Activated naive CD8-positive, alpha-beta T cell treated with anti-CD3 and anti-CD28 coated beads, Interleukin-2, amount 50 U/mL, for 24 hours (primary cell): ENCODE measurements at regions not wholly inside any gene's neighbourhood (a gene's known extent, or its start where the extent isn't known, plus 50 kb on each side); places are given as distances from the start of the nearest gene placed in this dataset.
"Not testable (repeated sequence)": the region's sequence is repeated elsewhere in the genome, so short reads cannot be mapped to it uniquely, and the experiment has no call there.

Experiments
- ATAC-seq: fragments of 150-1000 bp; cut with Tn5 transposase; one replicate; pipeline ENCODE4 v1.10.0; 2021
- DNase-seq: peaks from one replicate; pipeline ENCODE4 v3.0.0; 2021
- H3K27ac Mint-ChIP-seq: one replicate; pipeline ENCODE4 v1.8.0; 2021; ENCODE audit warnings: mild to moderate bottlenecking, mixed read lengths
- H3K27me3 Mint-ChIP-seq: one replicate; pipeline ENCODE4 v1.8.0; 2021; ENCODE audit warnings: mixed read lengths
- H3K36me3 Mint-ChIP-seq: one replicate; pipeline ENCODE4 v1.8.0; 2021; ENCODE audit warnings: low read depth, mixed read lengths
- H3K4me1 Mint-ChIP-seq: one replicate; pipeline ENCODE4 v1.8.0; 2021; ENCODE audit warnings: mixed read lengths
- H3K4me3 Mint-ChIP-seq: one replicate; pipeline ENCODE4 v1.8.0; 2021; ENCODE audit warnings: mild to moderate bottlenecking, moderate library complexity, mixed read lengths
- H3K9me3 Mint-ChIP-seq: one replicate; pipeline ENCODE4 v1.8.0; 2021; ENCODE audit warnings: mixed read lengths

DNA sequence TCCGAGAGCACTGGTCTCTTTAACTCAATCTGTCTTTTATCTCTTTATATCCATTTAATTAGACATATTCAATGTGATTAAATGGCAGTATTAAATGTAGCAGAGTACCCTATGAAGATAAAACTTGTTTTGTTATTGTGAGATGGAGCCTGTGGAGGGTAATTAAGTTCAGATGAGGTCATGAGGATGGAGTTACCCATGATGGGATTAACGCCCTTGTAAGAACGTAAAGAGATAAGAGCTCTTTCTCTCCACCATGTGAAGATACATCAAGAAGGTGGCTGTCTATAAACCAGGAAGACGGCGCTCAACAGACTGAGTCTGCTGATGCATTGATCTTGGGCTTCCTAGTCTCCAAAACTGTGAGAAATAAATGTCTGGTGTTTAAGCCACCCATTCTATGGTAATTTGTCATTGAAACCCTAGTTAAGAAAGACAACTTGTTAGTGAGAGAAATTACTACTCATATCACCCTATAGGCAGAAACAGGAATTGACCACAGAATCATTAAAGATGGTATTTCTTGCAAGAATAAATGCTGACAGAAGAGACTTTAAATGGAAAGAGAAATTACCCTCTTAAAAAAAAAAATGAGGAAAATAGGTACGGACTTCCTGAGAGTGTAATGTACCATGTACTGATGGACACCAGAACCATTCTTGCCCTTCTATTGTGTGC lies 738.7 kb upstream of the CHAC2 start:
- no peaks in the 10 kb centered on the region for H3K36me3 Mint-ChIP-seq
- H3K27ac Mint-ChIP-seq, result no peak overlapping the region
- no peaks in the 10 kb centered on the region for H3K4me1 Mint-ChIP-seq
- no peak for DNase-seq
- H3K4me3 Mint-ChIP-seq, result no peak overlapping the region
- no peak for ATAC-seq
- no peaks in the 10 kb centered on the region for H3K9me3 Mint-ChIP-seq
- no peaks in the 10 kb centered on the region for H3K27me3 Mint-ChIP-seq

DNA sequence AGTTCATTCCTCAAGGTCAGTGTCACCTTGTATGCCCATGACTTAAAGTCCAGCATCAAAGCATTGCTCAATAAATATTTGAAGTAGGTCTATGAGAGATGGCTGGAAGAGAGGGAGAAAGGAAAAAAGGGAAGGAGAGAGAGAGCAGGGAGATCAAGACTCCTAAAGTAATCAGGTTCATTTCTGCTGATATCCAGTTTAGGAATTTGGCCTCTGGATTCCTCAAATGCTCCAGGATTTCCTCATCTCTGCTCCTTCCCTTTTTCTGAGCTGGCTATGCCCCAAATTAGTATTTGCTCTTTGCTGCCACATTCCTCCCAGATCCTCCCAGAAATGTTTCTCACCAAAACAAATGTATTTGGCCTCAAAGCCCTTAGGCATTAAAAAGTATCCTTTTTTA lies 739.4 kb upstream of the CHAC2 start:
- Mint-ChIP-seq H3K27ac (no peak overlapping the region), H3K9me3 (no peaks in the 10 kb centered on the region), H3K4me3 (no peak overlapping the region), H3K36me3 (no peaks in the 10 kb centered on the region), H3K27me3 (no peaks in the 10 kb centered on the region), H3K4me1 (no peaks in the 10 kb centered on the region)
- DNase-seq (no peak), ATAC-seq (no peak)

DNA sequence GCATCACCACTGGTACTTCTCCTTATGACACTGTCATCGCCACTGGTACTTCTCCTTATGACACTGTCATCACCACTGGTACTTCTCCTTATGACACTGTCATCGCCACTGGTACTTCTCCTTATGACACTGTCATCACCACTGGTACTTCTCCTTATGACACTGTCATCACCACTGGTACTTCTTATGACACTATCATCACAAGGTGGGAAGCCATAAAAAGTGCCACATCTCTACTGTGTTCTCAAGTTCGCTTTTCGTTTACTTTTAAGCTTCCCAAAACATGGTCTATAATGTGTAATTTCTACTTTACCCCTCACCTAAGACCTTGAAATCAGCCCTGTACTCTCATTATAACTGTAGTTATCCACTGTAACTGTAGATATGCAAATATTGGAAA lies 745.4 kb upstream of the CHAC2 start:
- not testable (repeated sequence) for H3K4me1 Mint-ChIP-seq, H3K4me3 Mint-ChIP-seq, DNase-seq, H3K27ac Mint-ChIP-seq, H3K9me3 Mint-ChIP-seq, H3K27me3 Mint-ChIP-seq, ATAC-seq, H3K36me3 Mint-ChIP-seq

GRCh38 chr2:53021828-53022227 lies 745.8 kb upstream of the CHAC2 start:
- no peak overlapping the region for H3K27ac Mint-ChIP-seq

GRCh38 chr2:53021292-53021691 lies 746.3 kb upstream of the CHAC2 start:
- no peaks in the 10 kb centered on the region for H3K4me1 Mint-ChIP-seq
- no peak for DNase-seq
- peaks cover 3% of the 10 kb centered on the region for H3K9me3 Mint-ChIP-seq
- no peaks in the 10 kb centered on the region for H3K36me3 Mint-ChIP-seq
- H3K27me3 Mint-ChIP-seq, result no peaks in the 10 kb centered on the region
- no peak overlapping the region for H3K4me3 Mint-ChIP-seq
- ATAC-seq, result no peak
- no peak overlapping the region for H3K27ac Mint-ChIP-seq

More at GRCh38 chr2:53021828-53022227, 745.8 kb upstream of the CHAC2 start:
- Mint-ChIP-seq H3K9me3 (peaks cover 3% of the 10 kb centered on the region), H3K4me3 (no peak overlapping the region), H3K27me3 (no peaks in the 10 kb centered on the region), H3K36me3 (no peaks in the 10 kb centered on the region), H3K4me1 (no peaks in the 10 kb centered on the region)
- DNase-seq (no peak), ATAC-seq (no peak)

DNA sequence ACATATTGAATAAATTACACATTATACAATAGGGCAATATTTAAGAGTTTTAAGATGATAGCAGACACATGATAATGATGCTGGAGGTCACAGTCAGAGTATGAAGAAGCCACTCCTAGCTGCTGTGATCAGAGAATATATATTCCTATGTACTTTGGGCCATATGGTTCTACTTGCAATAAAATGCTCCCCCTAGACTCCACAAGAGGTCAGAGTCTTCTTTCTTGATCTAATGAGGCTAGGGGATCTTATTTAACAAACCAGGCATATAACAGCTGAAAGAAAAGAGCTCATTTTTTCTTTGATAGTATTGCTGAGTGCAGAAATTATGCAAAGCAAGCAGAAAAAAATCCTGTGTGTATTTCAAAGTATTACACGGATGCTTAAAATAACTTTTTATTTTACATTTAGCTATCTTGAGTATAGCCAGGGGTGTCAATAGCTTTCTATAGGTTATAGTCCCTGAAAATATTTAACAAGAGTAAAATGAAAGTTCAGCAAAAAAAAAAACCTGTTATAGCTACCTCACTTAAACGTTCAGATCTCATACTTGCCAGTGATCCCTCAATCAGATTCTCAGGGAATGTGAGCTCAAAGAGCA lies 748.7 kb upstream of the CHAC2 start:
- Mint-ChIP-seq H3K4me1 (no peaks in the 10 kb centered on the region), H3K27ac (no peak overlapping the region), H3K9me3 (peaks cover 8% of the 10 kb centered on the region), H3K27me3 (no peaks in the 10 kb centered on the region), H3K4me3 (no peak overlapping the region), H3K36me3 (no peaks in the 10 kb centered on the region)
- ATAC-seq (no peak), DNase-seq (no peak)

GRCh38 chr2:53006980-53007379 lies 760.6 kb upstream of the CHAC2 start:
- no peak for DNase-seq
- Mint-ChIP-seq H3K4me1 (no peaks in the 10 kb centered on the region), H3K9me3 (peaks cover 14% of the 10 kb centered on the region), H3K36me3 (no peaks in the 10 kb centered on the region), H3K27me3 (no peaks in the 10 kb centered on the region), H3K27ac (no peak overlapping the region), H3K4me3 (no peak overlapping the region)
- no peak for ATAC-seq

DNA sequence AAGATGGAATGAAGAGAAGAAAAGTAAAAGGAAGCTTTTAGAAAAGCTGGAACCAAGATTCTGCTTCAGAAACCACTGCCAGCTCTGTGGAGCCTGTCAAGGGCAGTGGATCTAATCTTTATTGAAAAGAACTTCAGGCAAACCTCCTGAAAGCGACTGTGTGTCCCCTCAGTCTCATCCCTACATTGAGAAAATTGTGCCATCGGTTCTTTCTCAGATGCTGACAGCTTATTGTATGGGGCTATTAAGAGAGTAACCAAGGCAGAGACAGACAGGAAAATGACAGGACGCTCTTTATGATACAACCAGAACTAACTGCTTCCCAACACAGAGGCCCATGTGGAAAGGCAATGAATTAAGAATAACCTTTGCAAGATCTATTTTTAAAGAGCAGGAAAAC lies 763.2 kb upstream of the CHAC2 start:
- H3K4me3 Mint-ChIP-seq, result no peak overlapping the region

GRCh38 chr2:52995424-52995823 lies 772.2 kb upstream of the CHAC2 start:
- H3K9me3 Mint-ChIP-seq, result peaks cover 7% of the 10 kb centered on the region
- DNase-seq (no peak), ATAC-seq (no peak)
- H3K4me1 Mint-ChIP-seq, result no peaks in the 10 kb centered on the region
- no peak overlapping the region for H3K27ac Mint-ChIP-seq
- H3K27me3 Mint-ChIP-seq, result no peaks in the 10 kb centered on the region
- no peak overlapping the region for H3K4me3 Mint-ChIP-seq
- no peaks in the 10 kb centered on the region for H3K36me3 Mint-ChIP-seq

More for the DNA sequence above, 763.2 kb upstream of the CHAC2 start:
- H3K27ac Mint-ChIP-seq, result no peak overlapping the region
- no peaks in the 10 kb centered on the region for H3K36me3 Mint-ChIP-seq
- DNase-seq (no peak), ATAC-seq (no peak)
- H3K9me3 Mint-ChIP-seq, result peaks cover 12% of the 10 kb centered on the region
- H3K4me1 Mint-ChIP-seq, result no peaks in the 10 kb centered on the region
- H3K27me3 Mint-ChIP-seq, result no peaks in the 10 kb centered on the region

GRCh38 chr2:52976143-52976949 lies 791.3 kb upstream of the CHAC2 start:
- DNase-seq, result no peak
- peaks cover 4% of the 10 kb centered on the region for H3K9me3 Mint-ChIP-seq
- H3K4me3 Mint-ChIP-seq, result no peak overlapping the region
- H3K27me3 Mint-ChIP-seq, result no peaks in the 10 kb centered on the region
- no peaks in the 10 kb centered on the region for H3K4me1 Mint-ChIP-seq
- ATAC-seq, result no peak
- H3K36me3 Mint-ChIP-seq, result no peaks in the 10 kb centered on the region
- no peak overlapping the region for H3K27ac Mint-ChIP-seq

- H3K9me3 Mint-ChIP-seq, result peaks cover 4% of the 10 kb centered on the region
- no peak overlapping the region for H3K27ac Mint-ChIP-seq
- H3K27me3 Mint-ChIP-seq, result no peaks in the 10 kb centered on the region
- no peak overlapping the region for H3K4me3 Mint-ChIP-seq
- DNase-seq (no peak), ATAC-seq (no peak)
- H3K4me1 Mint-ChIP-seq, result no peaks in the 10 kb centered on the region
- no peaks in the 10 kb centered on the region for H3K36me3 Mint-ChIP-seq
Measured at GRCh38 chr2:52974127-52974526, 793.5 kb upstream of the CHAC2 start.

GRCh38 chr2:52970642-52971041 lies 797.0 kb upstream of the CHAC2 start:
- no peak overlapping the region for H3K27ac Mint-ChIP-seq
- no peak overlapping the region for H3K4me3 Mint-ChIP-seq
- no peaks in the 10 kb centered on the region for H3K27me3 Mint-ChIP-seq
- DNase-seq, result no peak
- no peaks in the 10 kb centered on the region for H3K4me1 Mint-ChIP-seq
- peaks cover 4% of the 10 kb centered on the region for H3K9me3 Mint-ChIP-seq
- no peaks in the 10 kb centered on the region for H3K36me3 Mint-ChIP-seq
- ATAC-seq, result no peak

GRCh38 chr2:52968043-52968442 lies 799.6 kb upstream of the CHAC2 start:
- Mint-ChIP-seq H3K4me3 (no peak overlapping the region), H3K36me3 (no peaks in the 10 kb centered on the region), H3K27ac (no peak overlapping the region), H3K4me1 (no peaks in the 10 kb centered on the region), H3K27me3 (no peaks in the 10 kb centered on the region), H3K9me3 (peaks cover 4% of the 10 kb centered on the region)
- ATAC-seq (no peak), DNase-seq (no peak)

DNA sequence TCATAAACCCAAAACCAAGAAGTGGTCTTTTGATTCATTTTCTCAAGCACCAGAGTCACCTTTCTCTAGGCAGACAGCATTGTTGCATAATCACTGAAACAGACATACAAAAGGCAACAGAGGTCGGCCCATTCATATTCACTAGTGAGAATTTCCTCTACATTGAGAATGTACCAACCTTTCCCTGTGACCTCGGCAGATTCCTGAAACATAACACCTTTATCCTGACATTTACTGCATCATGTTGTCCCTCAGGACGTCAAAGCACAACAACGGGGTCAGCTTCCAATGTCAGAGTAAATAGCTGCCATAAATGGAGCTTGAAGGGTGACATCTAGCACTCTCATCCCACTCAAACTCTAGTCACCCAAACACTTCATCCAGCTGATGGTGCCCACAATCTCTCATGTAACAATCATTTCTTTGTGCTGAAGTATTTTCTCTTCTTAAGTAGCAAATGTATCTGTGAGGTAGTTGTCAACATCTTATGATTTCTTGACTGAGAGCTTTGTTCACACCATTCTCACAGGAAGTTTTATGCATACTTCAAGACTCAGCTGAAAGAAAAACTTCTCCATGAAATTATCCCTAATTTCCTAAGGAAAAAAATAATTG lies 802.6 kb upstream of the CHAC2 start:
- H3K36me3 Mint-ChIP-seq, result no peaks in the 10 kb centered on the region
- H3K27ac Mint-ChIP-seq, result no peak overlapping the region
- H3K27me3 Mint-ChIP-seq, result no peaks in the 10 kb centered on the region
- no peaks in the 10 kb centered on the region for H3K4me1 Mint-ChIP-seq
- peaks cover 3% of the 10 kb centered on the region for H3K9me3 Mint-ChIP-seq
- no peak overlapping the region for H3K4me3 Mint-ChIP-seq
- ATAC-seq (no peak), DNase-seq (no peak)

GRCh38 chr2:52961403-52961802 lies 806.2 kb upstream of the CHAC2 start:
- ATAC-seq, result no peak
- no peaks in the 10 kb centered on the region for H3K4me1 Mint-ChIP-seq

More at GRCh38 chr2:52961403-52961802, 806.2 kb upstream of the CHAC2 start:
- H3K27ac Mint-ChIP-seq, result no peak overlapping the region
- H3K27me3 Mint-ChIP-seq, result no peaks in the 10 kb centered on the region
- DNase-seq, result no peak
- H3K4me3 Mint-ChIP-seq, result no peak overlapping the region
- H3K36me3 Mint-ChIP-seq, result no peaks in the 10 kb centered on the region
- peaks cover 9% of the 10 kb centered on the region for H3K9me3 Mint-ChIP-seq
